SIG-M5 treated with dmso at 0.1 percent for 504 hours (cell line): ENCODE measurements at regions not wholly inside any gene's neighbourhood (a gene's known extent, or its start where the extent isn't known, plus 50 kb on each side); places are given as distances from the start of the nearest gene placed in this dataset.

ENCODE experiments used
- DNase-seq: peaks from one replicate; lab custom pipeline; 2025; ENCODE audit not compliant: unreplicated experiment; lab: John Stamatoyannopoulos, UW

GRCh38 chr2:173806761-173807160 is 158.4 kb downstream of the SP3 start:
- no peak for DNase-seq

DNA sequence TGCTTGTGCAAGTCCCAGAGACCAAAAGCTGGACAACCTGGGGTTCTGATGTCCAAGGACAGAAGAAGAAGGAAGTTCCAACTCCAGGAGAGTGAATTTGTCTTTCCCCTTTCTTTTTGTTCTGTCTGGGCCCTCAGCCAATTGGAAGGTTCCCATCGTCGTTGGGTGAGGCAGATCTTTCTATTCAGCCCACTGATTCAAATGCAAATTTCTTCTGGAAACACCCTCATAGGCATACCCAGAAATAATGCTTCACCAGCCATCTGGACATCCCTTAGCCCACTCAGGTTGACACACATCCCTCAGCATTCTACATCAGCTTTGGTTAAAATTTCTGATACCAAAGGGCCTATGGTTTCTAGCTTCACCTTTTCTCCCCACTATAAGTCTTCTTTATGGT is 156.5 kb downstream of the SP3 start:
- no peak for DNase-seq

DNA sequence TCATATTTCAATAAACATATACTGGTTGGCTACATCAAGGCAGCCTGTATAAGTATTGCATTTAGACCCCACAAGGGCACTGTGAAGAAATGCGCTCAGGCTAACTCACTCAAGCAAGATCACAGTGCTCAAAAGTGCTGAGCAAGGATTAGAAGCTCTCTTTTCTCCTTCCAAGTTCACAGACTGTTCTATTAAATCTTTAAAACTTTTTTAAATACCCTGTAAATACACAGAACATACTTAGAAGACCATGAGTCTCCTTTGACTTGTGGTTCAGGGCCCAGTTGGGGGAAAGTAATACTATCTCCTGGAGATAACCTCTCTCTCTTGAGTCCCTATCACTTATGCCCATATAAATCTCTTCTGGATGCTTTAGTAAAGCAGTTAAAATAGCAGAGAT is 152.9 kb downstream of the SP3 start:
- no peak for DNase-seq

GRCh38 chr2:173814306-173814705 is 150.9 kb downstream of the SP3 start:
- no peak for DNase-seq

- DNase-seq = no peak
These were observed 149.4 kb downstream of the SP3 start for GRCh38 chr2:173815772-173816171.

DNA sequence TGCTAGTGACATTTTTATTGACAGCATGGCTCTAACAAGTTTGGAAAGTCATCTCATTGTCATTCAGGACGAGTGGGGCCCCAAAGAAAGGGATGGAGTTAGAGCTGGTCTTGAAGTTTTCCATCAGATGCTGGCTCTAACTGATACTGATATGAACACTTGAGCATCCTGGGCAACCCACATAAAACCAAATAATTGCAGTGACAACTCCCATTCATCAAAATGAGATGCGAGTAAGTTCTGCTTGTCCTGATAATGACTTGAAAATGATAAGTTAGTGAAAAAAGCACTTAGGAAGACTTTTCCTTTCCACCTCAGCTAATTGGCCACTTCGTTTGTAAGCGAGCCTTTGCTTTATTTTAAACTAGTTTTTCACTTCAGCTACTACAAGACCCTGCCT is 147.6 kb downstream of the SP3 start:
- DNase-seq = no peak

- no peak for DNase-seq
These were observed 146.9 kb downstream of the SP3 start for GRCh38 chr2:173818285-173818684.

- no peak for DNase-seq
These were observed 145.3 kb downstream of the SP3 start for GRCh38 chr2:173819852-173820251.

GRCh38 chr2:173821451-173821850 is 143.7 kb downstream of the SP3 start:
- no peak for DNase-seq

DNA sequence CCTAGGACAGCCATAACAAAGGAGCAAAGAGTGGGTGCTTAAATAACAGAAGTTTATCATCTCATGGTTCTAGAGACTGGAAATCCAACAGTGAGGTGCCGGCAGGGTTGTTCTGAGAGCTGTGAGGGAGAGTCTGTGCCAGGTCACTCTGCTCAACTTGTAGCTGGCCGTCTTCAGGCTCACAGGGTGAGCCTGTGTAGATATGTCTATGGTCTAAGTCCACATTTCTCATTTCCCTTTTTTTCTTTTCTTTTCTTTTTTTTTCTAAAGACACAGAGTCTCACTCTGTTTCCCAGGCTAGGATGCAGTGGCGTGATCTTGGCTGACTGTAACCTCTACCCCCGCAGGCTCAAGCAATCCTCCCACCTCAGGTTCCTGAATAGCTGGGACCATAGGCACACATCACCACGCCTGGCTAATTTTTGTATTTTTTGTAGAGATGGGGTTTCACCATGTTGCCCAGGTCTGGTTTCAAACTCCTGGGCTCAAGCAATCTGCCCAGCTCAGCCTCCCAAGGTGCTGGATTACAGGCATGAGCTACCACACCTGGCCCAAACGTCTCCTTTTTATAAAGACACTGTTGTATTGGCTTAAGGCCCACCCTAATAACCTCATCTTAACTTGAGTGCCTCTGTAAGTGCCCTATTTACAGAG is 142.2 kb downstream of the SP3 start:
- DNase-seq = no peak

DNA sequence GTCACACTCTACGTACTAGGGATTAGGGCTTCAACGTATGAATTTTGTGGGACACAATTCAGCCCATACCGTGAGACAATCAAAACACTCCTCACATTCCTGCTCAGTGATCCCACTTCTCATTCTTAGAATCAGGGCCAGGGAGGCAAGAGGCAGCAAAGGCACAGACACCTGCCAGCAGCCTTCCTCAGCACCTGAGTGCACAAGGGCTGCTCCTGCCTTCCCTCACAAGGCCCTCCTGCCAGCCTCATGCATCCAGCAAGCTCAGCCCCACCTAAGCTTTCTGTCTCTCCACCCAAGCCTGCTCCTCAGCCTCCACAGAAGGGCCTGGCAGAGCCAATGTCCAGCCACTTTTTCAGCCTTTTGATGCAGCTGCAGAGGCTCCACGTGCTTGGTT is 141.6 kb downstream of the SP3 start:
- no peak for DNase-seq

- no peak for DNase-seq
These were observed 136.7 kb downstream of the SP3 start for GRCh38 chr2:173828189-173829142.

GRCh38 chr2:173829727-173830126 is 135.4 kb downstream of the SP3 start:
- DNase-seq = no peak

- no peak for DNase-seq
These were observed 135.0 kb downstream of the SP3 start for GRCh38 chr2:173830170-173830569.

GRCh38 chr2:173831312-173832229 is 133.6 kb downstream of the SP3 start:
- DNase-seq = no peak

GRCh38 chr2:173834141-173834540 is 131.0 kb downstream of the SP3 start:
- DNase-seq = no peak

GRCh38 chr2:173835726-173836125 is 129.4 kb downstream of the SP3 start:
- no peak for DNase-seq

- no peak for DNase-seq
These were observed 124.1 kb downstream of the SP3 start for GRCh38 chr2:173841110-173841509.

DNA sequence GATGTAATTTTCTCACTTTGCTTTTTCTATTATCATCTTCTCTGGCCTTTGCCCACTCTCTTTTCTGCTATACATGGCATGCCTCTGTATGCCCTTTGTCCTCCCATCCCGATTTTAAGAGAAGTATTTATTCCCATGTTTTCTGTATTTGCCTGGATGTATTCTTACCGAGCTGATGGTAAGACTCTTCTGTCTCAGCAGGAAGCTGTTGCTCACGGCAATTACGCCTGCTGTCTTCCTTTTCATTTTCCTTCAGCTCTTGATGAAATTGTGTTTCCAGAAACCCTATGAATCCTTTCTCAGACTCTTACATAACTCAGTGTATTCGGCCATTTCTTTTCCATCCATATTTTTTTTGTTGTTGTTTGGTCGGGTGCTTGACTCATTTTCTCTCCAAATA is 121.6 kb downstream of the SP3 start:
- no peak for DNase-seq

GRCh38 chr2:173851141-173851641 is 114.0 kb downstream of the SP3 start:
- no peak for DNase-seq

DNA sequence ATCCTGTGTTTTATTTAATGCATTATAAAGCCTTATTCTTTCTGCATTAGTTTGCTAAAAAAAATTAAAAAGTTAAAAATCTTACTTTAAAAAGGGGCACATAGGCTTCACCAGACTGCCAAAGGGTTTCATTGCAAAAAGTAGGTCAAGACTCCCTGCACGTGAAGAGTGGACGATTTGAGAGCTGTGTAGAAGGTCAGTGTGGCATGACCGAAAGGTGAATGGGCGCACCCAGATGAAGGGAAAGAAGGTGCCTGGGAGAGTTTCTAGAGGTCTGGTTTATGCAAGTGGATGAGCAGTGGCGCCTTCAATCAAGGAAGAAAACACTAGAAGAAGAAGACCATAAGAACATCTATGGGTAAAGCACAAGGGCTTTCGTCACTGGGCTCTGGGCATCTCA is 111.0 kb downstream of the SP3 start:
- DNase-seq = no peak
